BJ (cell line): ENCODE measurements at regions not wholly inside any gene's neighbourhood (a gene's known extent, or its start where the extent isn't known, plus 50 kb on each side); places are given as distances from the start of the nearest gene placed in this dataset.
"Not testable (repeated sequence)": the region's sequence is repeated elsewhere in the genome, so short reads cannot be mapped to it uniquely, and the experiment has no call there.

Experiments used
- CTCF ChIA-PET: fragments of 350-600 bp; formaldehyde crosslinking; extraction: SDS; loops from one replicate; lab custom pipeline; 2021; ENCODE audit warnings: antibody characterized with exemption, inconsistent platforms; lab: Yijun Ruan, JAX
- POLR2A ChIA-PET: fragments of 300-600 bp; sonication (Branson Sonifier 250); formaldehyde crosslinking; extraction: SDS; loops from one replicate; lab custom pipeline; 2021; ENCODE audit warnings: antibody characterized with exemption; lab: Charles Lee
- DNase-seq: peaks from one replicate; pipeline ENCODE4 v3.0.0-alpha.2; 2011; ENCODE audit warnings: low read depth
- H3K27me3 ChIP-seq: 2 replicates; pipeline ENCODE4 v1.6.0; 2011; ENCODE audit warnings: low read length; ENCODE audit not compliant: control insufficient read depth, insufficient read depth
- H3K36me3 ChIP-seq: 2 replicates; pipeline ENCODE4 v1.5.1; 2011; ENCODE audit warnings: low read length; ENCODE audit not compliant: control insufficient read depth, insufficient read depth
- H3K4me3 ChIP-seq: 2 replicates; pipeline ENCODE4 v1.5.1; 2011; ENCODE audit warnings: low read depth, mild to moderate bottlenecking, control low read depth, low read length
- TF ChIP-seq, protein P1 (sequence below): IDR thresholded peaks from 2 replicates; pipeline ENCODE4 v1.5.1; 2011; ENCODE audit warnings: low read depth, mild to moderate bottlenecking, control low read depth, inconsistent platforms, low read length, moderate library complexity; ENCODE audit not compliant: insufficient read depth

DNA sequence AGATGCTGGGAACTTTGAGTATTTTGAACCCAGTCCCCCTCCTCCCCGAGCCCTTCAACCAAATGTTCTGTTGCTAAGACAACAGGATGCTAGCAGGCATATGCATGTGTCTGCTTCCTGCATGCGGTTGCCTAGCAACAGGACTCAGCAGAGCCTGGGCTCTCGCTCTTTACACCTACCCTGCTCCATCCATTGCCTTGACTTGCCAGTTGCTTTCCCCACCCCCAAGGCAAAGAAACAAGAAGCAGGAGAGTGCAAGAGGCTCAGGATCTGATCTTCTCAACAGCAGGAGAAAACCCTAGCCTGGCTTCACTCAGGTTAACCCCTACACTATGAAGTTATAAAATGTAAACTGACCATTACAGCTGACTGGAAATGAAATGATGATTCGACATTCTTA is 393.0 kb downstream of the IGSF11 start:
- no peak overlapping the region for H3K4me3 ChIP-seq
- TF ChIP-seq, protein P1, sequence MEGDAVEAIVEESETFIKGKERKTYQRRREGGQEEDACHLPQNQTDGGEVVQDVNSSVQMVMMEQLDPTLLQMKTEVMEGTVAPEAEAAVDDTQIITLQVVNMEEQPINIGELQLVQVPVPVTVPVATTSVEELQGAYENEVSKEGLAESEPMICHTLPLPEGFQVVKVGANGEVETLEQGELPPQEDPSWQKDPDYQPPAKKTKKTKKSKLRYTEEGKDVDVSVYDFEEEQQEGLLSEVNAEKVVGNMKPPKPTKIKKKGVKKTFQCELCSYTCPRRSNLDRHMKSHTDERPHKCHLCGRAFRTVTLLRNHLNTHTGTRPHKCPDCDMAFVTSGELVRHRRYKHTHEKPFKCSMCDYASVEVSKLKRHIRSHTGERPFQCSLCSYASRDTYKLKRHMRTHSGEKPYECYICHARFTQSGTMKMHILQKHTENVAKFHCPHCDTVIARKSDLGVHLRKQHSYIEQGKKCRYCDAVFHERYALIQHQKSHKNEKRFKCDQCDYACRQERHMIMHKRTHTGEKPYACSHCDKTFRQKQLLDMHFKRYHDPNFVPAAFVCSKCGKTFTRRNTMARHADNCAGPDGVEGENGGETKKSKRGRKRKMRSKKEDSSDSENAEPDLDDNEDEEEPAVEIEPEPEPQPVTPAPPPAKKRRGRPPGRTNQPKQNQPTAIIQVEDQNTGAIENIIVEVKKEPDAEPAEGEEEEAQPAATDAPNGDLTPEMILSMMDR: no peak
- no peaks in the 10 kb centered on the region for H3K36me3 ChIP-seq
- CTCF ChIA-PET: no interaction called here
- DNase-seq: no peak
- H3K27me3 ChIP-seq: no peaks in the 10 kb centered on the region
- POLR2A ChIA-PET: no interaction called here

DNA sequence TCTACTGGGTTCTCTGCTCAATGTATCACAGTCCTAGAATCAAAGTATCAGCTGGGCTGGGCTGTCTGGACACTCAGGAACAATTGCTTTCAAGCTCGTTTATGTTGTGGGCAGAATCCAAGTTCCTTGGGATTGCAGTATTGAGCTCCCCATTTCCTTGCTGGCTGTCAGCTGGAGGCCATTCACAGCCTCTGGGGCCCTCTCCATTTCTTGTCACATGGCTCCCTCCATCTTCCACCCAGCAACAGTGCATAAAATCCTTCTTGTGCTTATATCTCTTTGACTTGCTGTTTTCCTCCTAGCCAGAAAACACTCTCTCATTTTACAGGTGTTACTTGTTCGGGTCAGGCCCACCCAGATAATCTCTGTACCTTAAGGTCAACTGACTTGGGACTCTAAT is 363.5 kb downstream of the IGSF11 start:
- TF ChIP-seq, protein P1: no peak
- ChIA-PET CTCF (interaction anchor here (1.3 kb wide), 1 partner anchor 10 kb away, joined by 3 read pairs; no protein-coding TSS in a partner anchor), POLR2A (no interaction called here)

DNA sequence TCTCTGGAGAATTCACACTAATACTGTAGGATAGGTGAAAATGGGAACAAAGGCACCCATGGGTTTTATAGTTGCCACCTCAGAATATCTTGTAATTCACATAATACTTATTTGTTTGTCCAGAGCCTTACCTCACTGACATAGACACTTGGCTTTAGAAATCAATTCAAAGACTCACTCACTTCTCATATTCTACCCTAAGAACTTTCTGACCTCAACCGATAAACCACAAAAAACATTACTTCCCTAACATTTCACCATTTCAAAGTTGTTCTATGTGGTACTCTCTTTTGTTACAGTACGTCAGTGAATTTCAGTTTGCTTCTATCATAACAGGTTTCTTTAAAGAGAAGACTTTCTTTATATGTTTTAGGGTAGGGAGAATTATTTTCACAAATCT is 359.3 kb downstream of the IGSF11 start:
- Histone ChIP-seq H3K4me3 (no peak overlapping the region), H3K27me3 (no peaks in the 10 kb centered on the region), H3K36me3 (no peaks in the 10 kb centered on the region)
- POLR2A ChIA-PET: no interaction called here
- TF ChIP-seq, protein P1: no peak
- no peak for DNase-seq
- CTCF ChIA-PET: no interaction called here

More for the DNA sequence above, 363.5 kb downstream of the IGSF11 start:
- DNase-seq: no peak
- no peaks in the 10 kb centered on the region for H3K36me3 ChIP-seq
- H3K27me3 ChIP-seq: no peaks in the 10 kb centered on the region
- no peak overlapping the region for H3K4me3 ChIP-seq

DNA sequence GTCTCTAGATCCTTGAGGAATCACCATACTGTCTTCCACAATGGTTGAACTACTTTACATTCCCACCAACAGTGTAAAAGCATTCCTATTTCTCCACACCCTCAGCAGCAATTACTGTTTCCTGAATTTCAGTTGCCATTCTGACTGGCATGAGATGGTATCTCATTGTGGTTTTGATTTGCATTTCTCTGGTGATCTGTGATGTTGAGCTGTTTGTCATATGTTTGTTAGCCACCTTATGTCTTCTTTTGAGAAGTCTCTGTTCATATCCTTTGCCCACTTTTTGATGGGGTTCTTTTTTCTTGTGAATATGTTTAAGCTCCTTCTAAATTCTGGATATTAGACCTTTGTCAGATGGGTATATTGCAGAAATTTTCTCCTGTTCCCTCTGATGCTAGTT is 356.0 kb downstream of the IGSF11 start:
- CTCF ChIA-PET, H3K4me3 ChIP-seq, H3K36me3 ChIP-seq, H3K27me3 ChIP-seq, POLR2A ChIA-PET, DNase-seq: not testable (repeated sequence)

DNA sequence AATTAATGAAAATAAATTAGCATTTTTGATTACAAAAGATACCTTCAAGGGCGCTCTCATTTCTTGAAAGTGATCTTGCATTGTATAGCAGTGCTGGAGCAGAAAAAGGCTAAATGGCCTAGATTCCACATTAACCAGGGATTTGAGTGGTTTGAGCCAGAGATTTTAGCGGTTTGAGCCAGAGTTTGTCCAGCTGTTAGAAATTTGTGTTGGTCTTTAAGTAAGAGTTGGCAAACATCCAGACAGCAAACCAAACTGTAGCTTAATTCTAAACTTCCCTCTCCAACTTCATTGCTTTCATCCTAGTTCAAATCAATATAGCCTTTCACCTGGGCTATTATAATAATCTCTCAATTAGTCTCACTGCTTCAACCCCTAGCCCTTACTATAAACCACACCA is 351.7 kb downstream of the IGSF11 start:
- CTCF ChIA-PET: no interaction called here
- TF ChIP-seq, protein P1: no peak
- POLR2A ChIA-PET: no interaction called here

DNA sequence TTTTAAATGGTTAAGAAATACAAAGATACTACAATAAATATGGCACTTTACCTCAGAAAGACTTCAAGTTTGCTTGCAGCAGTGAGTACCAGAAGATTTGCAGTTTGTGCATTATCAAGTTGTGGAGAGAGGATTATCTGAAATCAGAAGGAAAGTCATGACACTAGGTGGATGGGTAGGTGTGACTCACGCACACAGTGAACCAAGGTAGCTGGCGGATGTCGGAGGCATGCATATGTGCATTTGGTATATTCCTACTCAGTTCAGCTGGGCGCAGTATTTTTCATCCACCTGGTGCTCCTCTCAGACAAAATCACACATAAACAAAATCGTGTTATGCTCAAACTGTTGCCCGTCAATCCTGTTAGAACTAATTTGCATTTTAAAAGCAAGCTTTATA is 351.0 kb downstream of the IGSF11 start:
- CTCF ChIA-PET: no interaction called here
- no peak overlapping the region for H3K4me3 ChIP-seq
- TF ChIP-seq, protein P1: no peak
- no peak for DNase-seq
- H3K36me3 ChIP-seq: no peaks in the 10 kb centered on the region
- H3K27me3 ChIP-seq: no peaks in the 10 kb centered on the region
- POLR2A ChIA-PET: no interaction called here

More for the DNA sequence above, 351.7 kb downstream of the IGSF11 start:
- Histone ChIP-seq H3K27me3 (no peaks in the 10 kb centered on the region), H3K36me3 (no peaks in the 10 kb centered on the region), H3K4me3 (no peak overlapping the region)
- DNase-seq: no peak
